Lower lobe of right lung (tissue), 2 donors: ENCODE measurements at regions not wholly inside any gene's neighbourhood (a gene's known extent, or its start where the extent isn't known, plus 50 kb on each side); places are given as distances from the start of the nearest gene placed in this dataset.

Experiments used
- ATAC-seq, 2 donors: fragments of 200-7000 bp; cut with Tn5 transposase; one replicate each; pipeline ENCODE4 v1.9.1; 2020 to 2022; ENCODE audit warnings: mild to moderate bottlenecking in 2 of 2, moderate library complexity in 2 of 2
- DNase-seq: peaks from one replicate; pipeline ENCODE4 v3.0.0-alpha.2; 2020
- H3K27ac ChIP-seq: fragments of 200-600 bp; one replicate; pipeline ENCODE4 v1.8.0; 2022
- H3K27me3 ChIP-seq: fragments of 200-600 bp; one replicate; pipeline ENCODE4 v1.8.0; 2022; ENCODE audit warnings: low read depth
- H3K36me3 ChIP-seq: fragments of 200-600 bp; one replicate; pipeline ENCODE4 v1.8.0; 2022; ENCODE audit warnings: mild to moderate bottlenecking
- H3K4me1 ChIP-seq: fragments of 200-600 bp; one replicate; pipeline ENCODE4 v1.8.0; 2022
- H3K4me3 ChIP-seq: fragments of 200-600 bp; one replicate; pipeline ENCODE4 v1.8.0; 2022; ENCODE audit warnings: mild to moderate bottlenecking
- H3K9me3 ChIP-seq: fragments of 200-600 bp; one replicate; pipeline ENCODE4 v1.8.0; 2022
- intact Hi-C: fragments of 100-400 bp; cut with DNase I; formaldehyde crosslinking; loops from one replicate; pipeline ENCODE4 v1.11.0; 2022
- TF ChIP-seq, protein P1 (sequence below): fragments of 200-600 bp; IDR thresholded peaks from one replicate; pipeline ENCODE4 v1.8.0; 2022; ENCODE audit warnings: antibody characterized with exemption, mild to moderate bottlenecking
- donor health status: DM: no; HTN: yes; CAD: no; lungs with severe emphysema.

DNA sequence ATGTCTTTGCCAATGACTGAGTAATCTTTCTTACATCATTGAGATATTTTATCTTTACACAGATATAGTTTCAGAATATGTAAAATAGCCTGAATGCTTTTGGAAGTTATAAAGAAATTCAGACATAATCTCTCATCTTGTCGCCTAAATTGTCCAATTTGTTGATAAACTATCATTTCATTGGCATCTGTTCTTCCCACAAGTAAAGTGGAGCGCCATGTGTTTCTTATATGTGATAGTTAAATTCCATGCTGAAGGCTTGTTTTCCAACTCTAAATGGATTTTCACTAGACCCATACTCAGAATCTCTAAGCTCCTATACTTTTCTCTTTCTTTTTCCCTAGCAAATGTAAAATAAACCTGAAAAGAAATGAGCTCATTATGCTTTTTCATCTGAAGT is 640.1 kb upstream of the MBL2 start:
- Histone ChIP-seq H3K4me3 (no peak overlapping the region), H3K36me3 (no peaks in the 10 kb centered on the region), H3K4me1 (no peaks in the 10 kb centered on the region), H3K9me3 (no peaks in the 10 kb centered on the region), H3K27ac (no peak overlapping the region), H3K27me3 (no peaks in the 10 kb centered on the region)
- DNase-seq, result no peak
- ATAC-seq, result no peak
- intact Hi-C loops, result no loop called here
- TF ChIP-seq, protein P1, sequence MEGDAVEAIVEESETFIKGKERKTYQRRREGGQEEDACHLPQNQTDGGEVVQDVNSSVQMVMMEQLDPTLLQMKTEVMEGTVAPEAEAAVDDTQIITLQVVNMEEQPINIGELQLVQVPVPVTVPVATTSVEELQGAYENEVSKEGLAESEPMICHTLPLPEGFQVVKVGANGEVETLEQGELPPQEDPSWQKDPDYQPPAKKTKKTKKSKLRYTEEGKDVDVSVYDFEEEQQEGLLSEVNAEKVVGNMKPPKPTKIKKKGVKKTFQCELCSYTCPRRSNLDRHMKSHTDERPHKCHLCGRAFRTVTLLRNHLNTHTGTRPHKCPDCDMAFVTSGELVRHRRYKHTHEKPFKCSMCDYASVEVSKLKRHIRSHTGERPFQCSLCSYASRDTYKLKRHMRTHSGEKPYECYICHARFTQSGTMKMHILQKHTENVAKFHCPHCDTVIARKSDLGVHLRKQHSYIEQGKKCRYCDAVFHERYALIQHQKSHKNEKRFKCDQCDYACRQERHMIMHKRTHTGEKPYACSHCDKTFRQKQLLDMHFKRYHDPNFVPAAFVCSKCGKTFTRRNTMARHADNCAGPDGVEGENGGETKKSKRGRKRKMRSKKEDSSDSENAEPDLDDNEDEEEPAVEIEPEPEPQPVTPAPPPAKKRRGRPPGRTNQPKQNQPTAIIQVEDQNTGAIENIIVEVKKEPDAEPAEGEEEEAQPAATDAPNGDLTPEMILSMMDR, result no peak

DNA sequence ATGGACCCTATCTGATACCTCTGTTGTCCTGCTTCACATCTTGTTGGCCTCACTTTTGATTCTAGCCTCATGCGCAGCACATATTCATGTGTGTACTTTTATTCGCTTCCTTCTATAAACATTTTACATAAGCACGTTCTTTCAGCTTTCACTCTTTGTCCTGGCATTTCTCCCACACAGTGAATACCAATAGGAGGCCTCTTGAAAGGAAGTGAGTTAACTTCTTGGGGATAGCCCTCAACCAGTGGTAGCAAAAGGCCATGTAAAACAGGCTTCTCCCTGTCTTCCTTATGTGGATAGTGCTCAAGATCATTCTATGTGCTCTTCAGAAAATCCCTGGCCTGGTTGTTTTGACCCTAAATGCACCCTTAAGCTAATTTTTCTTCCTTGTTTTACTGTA is 633.9 kb upstream of the MBL2 start:
- no peak overlapping the region for H3K4me3 ChIP-seq
- intact Hi-C loops, result no loop called here
- no peak for DNase-seq
- H3K4me1 ChIP-seq, result no peaks in the 10 kb centered on the region
- H3K27me3 ChIP-seq, result no peaks in the 10 kb centered on the region
- no peaks in the 10 kb centered on the region for H3K36me3 ChIP-seq
- TF ChIP-seq, protein P1, result no peak
- H3K27ac ChIP-seq, result no peak overlapping the region
- no peak for ATAC-seq
- H3K9me3 ChIP-seq, result no peaks in the 10 kb centered on the region

DNA sequence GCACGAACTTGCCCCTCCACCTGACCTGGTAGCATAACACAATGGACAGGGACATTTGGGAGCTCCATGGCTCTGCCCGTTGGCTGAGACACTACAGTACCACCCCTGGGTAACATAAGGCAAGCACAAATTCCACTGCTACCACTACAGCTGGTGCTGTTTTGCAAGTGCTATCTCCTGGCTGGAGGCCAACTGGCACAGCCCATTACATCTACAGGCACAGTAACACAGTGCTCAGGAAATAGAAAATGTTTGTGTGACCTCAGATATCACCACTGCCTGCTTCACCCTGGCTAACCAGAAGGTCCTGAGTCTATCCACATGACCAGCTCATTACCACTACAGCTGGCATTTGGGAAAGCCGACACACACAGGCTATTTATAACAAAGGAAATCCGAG is 631.1 kb upstream of the MBL2 start:
- Histone ChIP-seq H3K27ac (no peak overlapping the region), H3K27me3 (no peaks in the 10 kb centered on the region), H3K36me3 (no peaks in the 10 kb centered on the region), H3K4me1 (no peaks in the 10 kb centered on the region), H3K9me3 (no peaks in the 10 kb centered on the region), H3K4me3 (no peak overlapping the region)
- intact Hi-C loops, result no loop called here
- peak; percentile 56 for DNase-seq
- TF ChIP-seq, protein P1, result no peak
- peak; percentile 55 to 62 for ATAC-seq

DNA sequence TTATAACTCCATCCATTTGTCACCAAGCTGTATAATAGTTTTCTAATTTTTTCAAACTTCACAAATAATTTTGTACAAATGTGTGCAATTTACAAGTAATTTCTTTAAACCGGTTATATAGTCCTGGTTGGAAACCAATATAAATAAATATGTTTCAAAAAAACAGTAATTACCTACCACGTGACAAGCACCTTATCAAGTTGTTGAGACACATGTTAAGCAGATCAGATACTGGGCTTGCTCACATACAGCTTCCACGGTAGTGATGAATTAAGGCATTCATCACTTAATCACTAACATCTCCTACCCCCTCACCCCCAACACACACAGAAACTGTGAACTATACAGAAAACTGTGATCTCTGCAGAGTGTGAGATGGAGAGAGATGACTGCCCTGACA is 630.0 kb upstream of the MBL2 start:
- no peak for ATAC-seq
- H3K36me3 ChIP-seq, result no peaks in the 10 kb centered on the region
- TF ChIP-seq, protein P1, result no peak
- H3K9me3 ChIP-seq, result no peaks in the 10 kb centered on the region
- H3K27ac ChIP-seq, result no peak overlapping the region
- intact Hi-C loops, result no loop called here
- no peaks in the 10 kb centered on the region for H3K27me3 ChIP-seq
- no peak for DNase-seq
- no peak overlapping the region for H3K4me3 ChIP-seq
- no peaks in the 10 kb centered on the region for H3K4me1 ChIP-seq

DNA sequence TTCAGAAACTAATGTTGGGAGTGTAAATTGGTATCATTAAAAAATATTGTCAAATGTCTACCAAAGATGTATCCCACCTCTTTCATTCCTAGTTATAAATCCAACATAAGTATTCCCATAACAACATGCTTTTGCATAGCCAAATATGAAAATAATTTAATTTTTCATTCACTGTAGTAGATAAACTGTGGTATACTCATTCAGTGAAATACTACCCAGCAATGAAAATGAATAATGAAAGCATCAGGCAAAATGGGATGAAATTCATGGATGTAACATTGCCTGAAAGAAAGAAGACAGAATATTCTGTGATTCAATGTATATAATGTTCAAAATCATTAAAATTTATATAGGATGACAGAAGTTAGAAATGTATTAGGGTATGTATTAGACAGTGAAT is 629.0 kb upstream of the MBL2 start:
- ATAC-seq, result no peak
- DNase-seq, result no peak

More for the DNA sequence above, 629.0 kb upstream of the MBL2 start:
- Histone ChIP-seq H3K4me1 (no peaks in the 10 kb centered on the region), H3K36me3 (no peaks in the 10 kb centered on the region), H3K4me3 (no peak overlapping the region), H3K27me3 (no peaks in the 10 kb centered on the region), H3K27ac (no peak overlapping the region), H3K9me3 (no peaks in the 10 kb centered on the region)
- TF ChIP-seq, protein P1, result no peak
- intact Hi-C loops, result no loop called here
